ENCODE measurements at regions not wholly inside any gene's neighbourhood (a gene's known extent, or its start where the extent isn't known, plus 50 kb on each side); places are given as distances from the start of the nearest gene placed in this dataset.

DNA sequence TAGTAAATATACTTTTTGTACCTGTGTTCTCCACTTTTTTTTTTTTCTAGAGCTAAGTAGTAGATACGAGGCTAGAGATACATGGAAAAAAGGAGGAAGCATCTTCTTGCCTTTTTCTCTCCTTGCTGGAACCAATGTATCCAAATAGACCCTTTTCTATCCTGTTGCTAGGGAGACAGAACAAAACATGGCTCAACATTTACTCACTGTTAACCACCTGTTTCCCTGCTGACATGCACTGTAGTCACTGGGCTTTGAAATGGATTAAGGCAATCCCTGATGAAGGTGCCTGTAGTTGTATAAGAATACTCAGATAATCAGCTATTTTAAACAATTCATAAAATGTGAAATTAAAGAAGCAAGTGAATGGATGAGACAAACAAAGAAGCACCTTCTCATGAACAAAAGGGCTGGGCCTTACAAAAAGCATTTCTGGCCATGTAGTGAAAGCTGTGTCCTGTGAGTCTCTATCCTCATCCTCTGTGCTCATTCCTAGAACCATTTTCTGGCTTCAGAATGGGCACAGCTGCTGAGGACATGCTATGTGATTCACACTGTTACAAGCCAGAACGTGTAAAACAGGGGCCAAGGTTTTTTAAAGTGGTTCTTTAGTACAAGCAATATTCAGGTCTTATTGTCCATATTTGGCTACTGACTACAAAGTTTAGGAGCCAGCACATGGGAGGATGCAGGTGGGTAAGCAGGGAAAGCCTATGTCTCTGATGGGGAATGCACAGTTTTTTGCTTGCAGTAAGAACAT lies 100.4 kb upstream of the NDN start:
- H3K9me3 ChIP-seq (ENCODE audit: control insufficient read depth, insufficient read depth, low read depth, low read length): no peaks in the 10 kb centered on the region
- in situ Hi-C loops (cut with HindIII; ENCODE audit: low pct_unique_long_range_greater_than_20kb, low sequenced_read_pairs) (no loop called here), intact Hi-C loops (cut with micrococcal nuclease; ENCODE audit: unreplicated experiment) (no loop called here)
- no peaks in the 10 kb centered on the region for H3K27me3 ChIP-seq (ENCODE audit: control insufficient read depth, insufficient read depth, low read length)
- TF ChIP-seq POLR2AphosphoS5 (IDR thresholded peaks at IDR 0.05; ENCODE audit: low read depth, low read length): no peak
- TF ChIP-seq CTCF (IDR thresholded peaks at IDR 0.05): no peak
- no peak for TF ChIP-seq TCF7L2 (IDR thresholded peaks at IDR 0.05; ENCODE audit: low read depth, low read length)
- no peak for TF ChIP-seq SIN3A (IDR thresholded peaks at IDR 0.05; ENCODE audit: borderline replicate concordance, insufficient read depth, low read depth, low read length)
- no peak for TF ChIP-seq REST (IDR thresholded peaks at IDR 0.05; ENCODE audit: insufficient read depth in 1 of 2, low read depth in 2 of 2, low read length in 1 of 2)
- DNase-seq (ENCODE audit: low read depth, low spot score) (no peak), ATAC-seq (no peak)
- CTCF ChIA-PET: no interaction called here
- BruUV-seq (replicated peaks): no TSS peak
- no peaks in the 10 kb centered on the region for H3K36me3 ChIP-seq (ENCODE audit: control insufficient read depth, insufficient read depth, low read length)
- no peaks in the 10 kb centered on the region for H3K4me1 ChIP-seq (ENCODE audit: control insufficient read depth, insufficient read depth, low read length)
- POLR2A ChIA-PET: no interaction called here
- no peak overlapping the region for H3K27ac ChIP-seq (ENCODE audit: low read length)
- no peak overlapping the region for H3K4me3 ChIP-seq (ENCODE audit: low read depth in 2 of 2, low read length in 2 of 2)

GRCh38 chr15:23793191-23793680 lies 106.1 kb upstream of the NDN start:
- Histone ChIP-seq H3K27me3 (ENCODE audit: control insufficient read depth, insufficient read depth, low read length) (no peaks in the 10 kb centered on the region), H3K36me3 (ENCODE audit: control insufficient read depth, insufficient read depth, low read length) (no peaks in the 10 kb centered on the region), H3K4me1 (ENCODE audit: control insufficient read depth, insufficient read depth, low read length) (no peaks in the 10 kb centered on the region), H3K27ac (ENCODE audit: low read length) (no peak overlapping the region), H3K9me3 (ENCODE audit: control insufficient read depth, insufficient read depth, low read depth, low read length) (no peaks in the 10 kb centered on the region), H3K4me3 (ENCODE audit: low read depth in 2 of 2, low read length in 2 of 2) (no peak overlapping the region)
- in situ Hi-C loops (cut with HindIII; ENCODE audit: low pct_unique_long_range_greater_than_20kb, low sequenced_read_pairs) (no loop called here), intact Hi-C loops (cut with micrococcal nuclease; ENCODE audit: unreplicated experiment) (no loop called here)
- TF ChIP-seq TCF7L2 (IDR thresholded peaks at IDR 0.05; ENCODE audit: low read depth, low read length) (no peak), SIN3A (IDR thresholded peaks at IDR 0.05; ENCODE audit: borderline replicate concordance, insufficient read depth, low read depth, low read length) (no peak), POLR2AphosphoS5 (IDR thresholded peaks at IDR 0.05; ENCODE audit: low read depth, low read length) (no peak), REST (IDR thresholded peaks at IDR 0.05; ENCODE audit: insufficient read depth in 1 of 2, low read depth in 2 of 2, low read length in 1 of 2) (no peak), CTCF (IDR thresholded peaks at IDR 0.05) (no peak)
- DNase-seq (ENCODE audit: low read depth, low spot score): no peak
- CTCF ChIA-PET: no interaction called here
- ATAC-seq: no peak
- BruUV-seq (replicated peaks): no TSS peak
- POLR2A ChIA-PET: no interaction called here
